ENCODE measurements at regions not wholly inside any gene's neighbourhood (a gene's known extent, or its start where the extent isn't known, plus 50 kb on each side); places are given as distances from the start of the nearest gene placed in this dataset.
"Not testable (repeated sequence)": the region's sequence is repeated elsewhere in the genome, so short reads cannot be mapped to it uniquely, and the experiment has no call there.

DNA sequence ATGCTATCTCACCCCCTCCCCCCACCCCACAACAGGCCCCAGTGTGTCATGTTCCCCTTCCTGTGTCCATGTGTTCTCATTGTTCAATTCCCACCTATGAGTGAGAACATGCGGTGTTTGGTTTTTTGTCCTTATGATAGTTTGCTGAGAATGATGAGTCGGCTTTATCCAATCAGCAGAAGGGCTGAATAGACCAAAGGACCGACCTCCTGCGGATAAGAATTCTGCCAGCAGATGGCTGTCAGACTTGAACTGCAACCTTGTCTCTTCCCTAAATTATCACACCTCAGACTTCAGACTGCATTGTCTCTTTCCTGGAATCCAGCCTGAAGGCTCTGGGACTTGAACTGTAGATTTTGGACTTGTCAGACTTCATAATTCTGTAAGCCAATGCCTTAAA is 853.4 kb downstream of the TRAM1L1 start:
- TF ChIP-seq, protein P1, sequence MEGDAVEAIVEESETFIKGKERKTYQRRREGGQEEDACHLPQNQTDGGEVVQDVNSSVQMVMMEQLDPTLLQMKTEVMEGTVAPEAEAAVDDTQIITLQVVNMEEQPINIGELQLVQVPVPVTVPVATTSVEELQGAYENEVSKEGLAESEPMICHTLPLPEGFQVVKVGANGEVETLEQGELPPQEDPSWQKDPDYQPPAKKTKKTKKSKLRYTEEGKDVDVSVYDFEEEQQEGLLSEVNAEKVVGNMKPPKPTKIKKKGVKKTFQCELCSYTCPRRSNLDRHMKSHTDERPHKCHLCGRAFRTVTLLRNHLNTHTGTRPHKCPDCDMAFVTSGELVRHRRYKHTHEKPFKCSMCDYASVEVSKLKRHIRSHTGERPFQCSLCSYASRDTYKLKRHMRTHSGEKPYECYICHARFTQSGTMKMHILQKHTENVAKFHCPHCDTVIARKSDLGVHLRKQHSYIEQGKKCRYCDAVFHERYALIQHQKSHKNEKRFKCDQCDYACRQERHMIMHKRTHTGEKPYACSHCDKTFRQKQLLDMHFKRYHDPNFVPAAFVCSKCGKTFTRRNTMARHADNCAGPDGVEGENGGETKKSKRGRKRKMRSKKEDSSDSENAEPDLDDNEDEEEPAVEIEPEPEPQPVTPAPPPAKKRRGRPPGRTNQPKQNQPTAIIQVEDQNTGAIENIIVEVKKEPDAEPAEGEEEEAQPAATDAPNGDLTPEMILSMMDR (IDR thresholded peaks at IDR 0.05) = not testable (repeated sequence)
- not testable (repeated sequence) for TF ChIP-seq POLR2A, POLR2AphosphoS5 (IDR thresholded peaks at IDR 0.05)

Measured in sigmoid colon (tissue), 4 donors.